DND-41 (cell line): ENCODE measurements at regions not wholly inside any gene's neighbourhood (a gene's known extent, or its start where the extent isn't known, plus 50 kb on each side); places are given as distances from the start of the nearest gene placed in this dataset.
"Not testable (repeated sequence)": the region's sequence is repeated elsewhere in the genome, so short reads cannot be mapped to it uniquely, and the experiment has no call there.

Experiments
- ATAC-seq: fragments of 200-7000 bp; cut with Tn5 transposase; 3 replicates; pipeline ENCODE4 v1.9.1; 2021; ENCODE audit warnings: low read depth; ENCODE audit not compliant: insufficient read depth
- DNase-seq: peaks from one replicate; pipeline ENCODE4 v3.0.0-alpha.2; 2020
- H2AFZ ChIP-seq: 2 replicates; pipeline ENCODE4 v1.6.0; 2012; ENCODE audit warnings: low read depth, low read length
- H3K27ac ChIP-seq: 2 replicates; pipeline ENCODE4 v1.5.1; 2012; ENCODE audit warnings: low read length, inconsistent platforms
- H3K27me3 ChIP-seq: fragments of 200-600 bp; sonication (generic); 2 replicates; pipeline ENCODE4 v1.6.0; 2012; ENCODE audit warnings: low read length, mild to moderate bottlenecking, inconsistent platforms; ENCODE audit not compliant: insufficient read depth, poor library complexity
- H3K36me3 ChIP-seq: 2 replicates; pipeline ENCODE4 v1.5.1; 2012; ENCODE audit warnings: low read length, inconsistent platforms; ENCODE audit not compliant: insufficient read depth
- H3K4me1 ChIP-seq: 2 replicates; pipeline ENCODE4 v1.5.1; 2012; ENCODE audit warnings: mild to moderate bottlenecking, low read length; ENCODE audit not compliant: insufficient read depth
- H3K4me2 ChIP-seq: 2 replicates; pipeline ENCODE4 v1.6.0; 2012; ENCODE audit warnings: mild to moderate bottlenecking, moderate library complexity, low read length, inconsistent platforms; ENCODE audit not compliant: insufficient read depth
- H3K4me3 ChIP-seq, 2 experiments: fragments of 200-600 bp in 1 of 2; shearing (Covaris generic) in 1 of 2; 2 replicates each; pipeline ENCODE4 v1.5.1; 2012 to 2016; ENCODE audit warnings: inconsistent platforms in 2 of 2, low read length in 2 of 2, mild to moderate bottlenecking in 2 of 2, low read depth in 1 of 2, moderate library complexity in 1 of 2
- H3K79me2 ChIP-seq: 2 replicates; pipeline ENCODE4 v1.6.0; 2012; ENCODE audit warnings: low read length, inconsistent platforms; ENCODE audit not compliant: insufficient read depth
- H3K9ac ChIP-seq: 2 replicates; pipeline ENCODE4 v1.6.0; 2012; ENCODE audit warnings: low read depth, mild to moderate bottlenecking, inconsistent platforms, low read length, moderate library complexity
- H3K9me3 ChIP-seq: 2 replicates; pipeline ENCODE4 v1.5.1; 2012; ENCODE audit warnings: low read length, moderate library complexity, mild to moderate bottlenecking, inconsistent platforms; ENCODE audit not compliant: insufficient read depth, severe bottlenecking
- H4K20me1 ChIP-seq: 2 replicates; pipeline ENCODE4 v1.6.0; 2012; ENCODE audit warnings: low read length; ENCODE audit not compliant: insufficient read depth
- EZH2 ChIP-seq: IDR thresholded peaks from 3 replicates; pipeline ENCODE4 v1.6.1; 2012; ENCODE audit warnings: borderline replicate concordance, low read depth, mild to moderate bottlenecking, moderate library complexity, low read length, inconsistent platforms; ENCODE audit not compliant: severe bottlenecking
- TF ChIP-seq, protein P1 (sequence below): IDR thresholded peaks from 2 replicates; pipeline ENCODE4 v1.5.1; 2012; ENCODE audit warnings: borderline replicate concordance, low read length, moderate library complexity, mild to moderate bottlenecking; ENCODE audit not compliant: poor library complexity, severe bottlenecking; ENCODE audit errors: extremely low read depth

DNA sequence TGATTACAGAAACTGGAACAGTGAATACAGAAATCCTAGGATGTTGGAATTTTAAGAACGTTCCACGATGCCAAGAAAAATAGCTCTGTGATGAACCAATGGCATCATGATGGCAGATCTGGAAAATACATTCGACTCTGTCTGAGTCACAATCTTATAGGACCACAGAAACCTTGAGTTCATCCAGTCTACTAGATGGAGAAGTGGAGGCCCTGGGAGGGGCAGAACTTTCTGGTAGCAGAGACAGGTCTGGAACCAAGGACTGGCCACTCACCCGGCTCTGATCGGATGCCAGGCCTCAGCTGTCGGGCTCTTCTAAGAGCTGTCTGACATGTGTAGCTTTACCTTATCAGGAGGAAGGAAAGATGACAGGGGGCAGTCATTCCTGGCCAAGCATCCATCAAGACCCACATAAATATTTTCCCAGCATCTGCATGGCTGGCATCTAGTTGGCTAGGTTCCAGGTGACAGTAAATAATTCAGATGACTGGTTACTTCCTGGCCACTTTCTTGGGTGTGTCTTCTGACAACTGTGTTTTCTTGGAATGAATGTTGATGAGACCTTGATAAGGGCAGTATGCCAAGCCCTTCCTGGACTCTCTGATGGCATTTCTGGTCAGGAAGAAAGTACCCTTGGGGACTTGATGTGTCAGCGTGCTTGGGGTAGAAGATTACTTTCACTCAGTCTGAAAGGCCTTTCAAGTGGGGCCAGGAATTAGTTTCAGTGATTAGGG, 72.6 kb upstream of the TRABD2B start:
- Histone ChIP-seq H3K9ac (no peak overlapping the region), H3K4me1 (no peaks in the 10 kb centered on the region), H3K79me2 (no peaks in the 10 kb centered on the region), H3K36me3 (no peaks in the 10 kb centered on the region), H4K20me1 (no peaks in the 10 kb centered on the region), H2AFZ (no peak overlapping the region), H3K9me3 (no peaks in the 10 kb centered on the region), H3K27me3 (no peaks in the 10 kb centered on the region), H3K4me3 (no peak overlapping the region), H3K27ac (no peak overlapping the region), H3K4me2 (no peak overlapping the region)
- TF ChIP-seq EZH2: no peak
- TF ChIP-seq, protein P1, sequence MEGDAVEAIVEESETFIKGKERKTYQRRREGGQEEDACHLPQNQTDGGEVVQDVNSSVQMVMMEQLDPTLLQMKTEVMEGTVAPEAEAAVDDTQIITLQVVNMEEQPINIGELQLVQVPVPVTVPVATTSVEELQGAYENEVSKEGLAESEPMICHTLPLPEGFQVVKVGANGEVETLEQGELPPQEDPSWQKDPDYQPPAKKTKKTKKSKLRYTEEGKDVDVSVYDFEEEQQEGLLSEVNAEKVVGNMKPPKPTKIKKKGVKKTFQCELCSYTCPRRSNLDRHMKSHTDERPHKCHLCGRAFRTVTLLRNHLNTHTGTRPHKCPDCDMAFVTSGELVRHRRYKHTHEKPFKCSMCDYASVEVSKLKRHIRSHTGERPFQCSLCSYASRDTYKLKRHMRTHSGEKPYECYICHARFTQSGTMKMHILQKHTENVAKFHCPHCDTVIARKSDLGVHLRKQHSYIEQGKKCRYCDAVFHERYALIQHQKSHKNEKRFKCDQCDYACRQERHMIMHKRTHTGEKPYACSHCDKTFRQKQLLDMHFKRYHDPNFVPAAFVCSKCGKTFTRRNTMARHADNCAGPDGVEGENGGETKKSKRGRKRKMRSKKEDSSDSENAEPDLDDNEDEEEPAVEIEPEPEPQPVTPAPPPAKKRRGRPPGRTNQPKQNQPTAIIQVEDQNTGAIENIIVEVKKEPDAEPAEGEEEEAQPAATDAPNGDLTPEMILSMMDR: no peak
- ATAC-seq (no peak), DNase-seq (no peak)

DNA sequence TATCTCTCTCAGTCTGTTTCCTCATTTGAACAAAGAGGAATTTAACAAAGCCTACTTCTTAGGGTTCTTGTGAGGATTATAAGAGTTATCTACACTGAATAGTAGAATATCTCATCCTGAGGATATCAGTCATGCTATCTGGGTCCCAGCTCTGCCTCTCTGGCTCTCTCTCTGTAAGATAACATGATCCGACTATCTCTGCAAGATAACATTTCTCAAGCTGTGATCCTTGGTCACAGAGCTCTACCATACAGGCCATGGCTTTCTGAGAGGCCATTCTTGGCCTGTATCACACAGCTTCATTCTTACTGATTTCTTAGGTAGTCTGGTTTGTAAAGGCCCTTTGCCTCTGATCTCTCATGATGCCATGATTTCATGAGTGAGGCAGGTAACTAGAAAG, 71.0 kb upstream of the TRABD2B start:
- Histone ChIP-seq H3K36me3 (no peaks in the 10 kb centered on the region), H3K9me3 (no peaks in the 10 kb centered on the region), H3K9ac (no peak overlapping the region), H4K20me1 (no peaks in the 10 kb centered on the region), H3K4me2 (no peak overlapping the region), H3K79me2 (no peaks in the 10 kb centered on the region), H3K4me1 (no peaks in the 10 kb centered on the region), H3K4me3 (no peak overlapping the region), H3K27ac (no peak overlapping the region), H2AFZ (no peak overlapping the region), H3K27me3 (no peaks in the 10 kb centered on the region)
- ATAC-seq (no peak), DNase-seq (no peak)
- TF ChIP-seq EZH2: no peak
- TF ChIP-seq, protein P1: no peak

DNA sequence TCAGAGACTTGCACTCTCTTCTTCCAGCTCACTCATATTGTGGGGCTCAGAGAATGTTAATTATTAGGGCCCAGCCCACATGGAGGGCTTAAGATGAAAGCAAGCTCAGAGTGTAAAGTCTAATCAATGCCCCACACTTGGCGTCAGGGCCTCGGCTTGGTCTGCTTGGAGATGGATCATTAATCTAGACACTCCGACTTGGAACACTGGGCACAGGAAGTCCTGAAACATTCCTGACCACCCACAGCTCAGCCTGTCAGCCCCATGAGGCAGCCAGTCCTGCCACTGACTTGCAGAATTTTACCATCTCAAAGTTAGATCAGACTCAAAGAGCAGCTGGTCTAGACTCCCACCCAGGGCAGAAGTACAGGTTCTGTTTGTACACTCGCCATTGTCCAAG, 69.8 kb upstream of the TRABD2B start:
- Histone ChIP-seq H3K4me2 (no peak overlapping the region), H3K9me3 (no peaks in the 10 kb centered on the region), H3K27ac (no peak overlapping the region), H3K4me1 (no peaks in the 10 kb centered on the region), H2AFZ (no peak overlapping the region), H3K27me3 (no peaks in the 10 kb centered on the region), H4K20me1 (no peaks in the 10 kb centered on the region), H3K9ac (no peak overlapping the region), H3K36me3 (no peaks in the 10 kb centered on the region), H3K79me2 (no peaks in the 10 kb centered on the region), H3K4me3 (no peak overlapping the region)
- TF ChIP-seq EZH2: no peak
- TF ChIP-seq, protein P1: no peak
- no peak for ATAC-seq
- DNase-seq: no peak

DNA sequence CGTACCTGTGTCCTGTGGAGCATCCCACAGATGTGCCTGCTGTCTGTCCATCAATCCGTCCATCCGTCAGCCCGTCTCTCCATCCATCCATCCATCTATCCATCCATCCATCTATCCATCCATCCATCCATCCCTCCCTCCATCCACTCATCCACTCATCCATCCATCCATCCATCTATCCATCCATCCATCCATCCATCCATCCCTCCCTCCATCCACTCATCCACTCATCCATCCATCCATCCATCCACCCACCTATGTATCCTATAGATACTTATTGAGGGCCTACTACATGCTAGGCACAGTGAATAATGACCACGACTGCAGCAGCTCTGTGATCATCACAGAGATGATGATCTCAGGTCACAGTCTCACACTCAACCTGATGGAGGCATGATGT, 67.5 kb upstream of the TRABD2B start:
- H3K4me1 ChIP-seq, H4K20me1 ChIP-seq, H3K9ac ChIP-seq: not testable (repeated sequence)

More for the DNA sequence above, 67.5 kb upstream of the TRABD2B start:
- H3K27ac ChIP-seq, H2AFZ ChIP-seq, H3K27me3 ChIP-seq, H3K4me2 ChIP-seq, DNase-seq, ATAC-seq, H3K79me2 ChIP-seq, H3K36me3 ChIP-seq, H3K9me3 ChIP-seq, H3K4me3 ChIP-seq: not testable (repeated sequence)
